ENCODE measurements at regions not wholly inside any gene's neighbourhood (a gene's known extent, or its start where the extent isn't known, plus 50 kb on each side); places are given as distances from the start of the nearest gene placed in this dataset.
"Not testable (repeated sequence)": the region's sequence is repeated elsewhere in the genome, so short reads cannot be mapped to it uniquely, and the experiment has no call there.

DNA sequence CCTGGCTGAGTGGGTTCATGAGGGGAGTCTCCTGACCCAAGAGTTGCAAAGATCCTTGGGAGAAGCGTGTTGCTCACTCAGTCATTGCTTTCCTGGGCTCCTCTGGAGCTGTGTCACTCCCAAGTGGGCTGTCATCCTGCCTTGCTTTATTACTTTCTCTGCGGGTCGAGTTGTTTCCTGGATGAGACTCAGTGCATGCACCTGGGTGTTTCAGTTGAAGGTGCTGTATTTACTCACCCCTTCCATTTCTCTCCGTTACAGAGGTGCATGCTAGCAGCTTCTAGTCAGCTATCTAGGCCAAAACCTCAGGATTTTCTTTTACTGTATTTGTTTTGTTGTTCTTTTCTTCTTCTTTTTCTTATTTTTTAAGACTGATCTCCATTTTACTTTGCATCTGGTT lies 785.5 kb upstream of the EDIL3 start:
- DNase-seq, result no peak

DNA sequence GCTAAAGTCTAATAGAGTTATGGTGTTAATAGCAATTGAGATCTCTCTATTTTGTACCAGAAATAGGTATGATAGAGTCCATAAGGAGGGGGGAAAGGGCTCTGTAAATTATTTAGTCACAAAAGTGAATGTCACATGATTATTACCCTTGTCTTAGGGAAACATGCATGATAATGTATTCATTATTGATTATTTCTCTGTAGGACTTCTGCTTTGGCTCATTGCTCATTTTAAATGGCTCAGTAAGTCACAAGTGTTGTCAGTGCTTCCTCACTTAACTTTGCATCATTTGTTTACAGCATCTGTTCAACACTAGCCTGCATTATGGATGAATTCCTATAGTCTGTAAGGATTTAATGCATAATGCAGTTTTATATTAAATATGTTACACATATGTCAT lies 788.8 kb upstream of the EDIL3 start:
- DNase-seq, result no peak

DNA sequence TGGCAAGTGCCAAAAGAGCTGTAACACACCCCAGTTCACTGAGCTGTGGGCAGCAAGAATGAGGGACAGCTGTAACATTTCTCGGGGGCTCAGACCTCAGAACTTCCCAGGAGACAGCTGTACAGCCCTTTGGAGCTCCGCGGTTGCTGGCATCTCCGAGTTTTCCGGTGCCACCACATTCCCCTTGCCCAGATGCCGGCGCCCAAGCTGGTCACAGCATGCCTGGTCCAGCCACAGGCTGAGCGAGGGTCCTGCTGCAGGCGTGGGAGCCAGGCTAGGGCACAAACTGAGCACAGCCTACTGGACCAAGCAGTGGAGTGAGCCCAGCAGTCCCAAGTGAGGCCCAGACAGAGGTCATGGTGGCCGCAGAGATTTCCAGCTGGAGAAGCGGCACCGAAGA lies 797.7 kb upstream of the EDIL3 start:
- DNase-seq, result no peak

GRCh38 chr5:85204289-85204688 lies 819.6 kb upstream of the EDIL3 start:
- no peak for DNase-seq

- no peak for DNase-seq
Observed at GRCh38 chr5:85205430-85205829, 820.8 kb upstream of the EDIL3 start.

DNA sequence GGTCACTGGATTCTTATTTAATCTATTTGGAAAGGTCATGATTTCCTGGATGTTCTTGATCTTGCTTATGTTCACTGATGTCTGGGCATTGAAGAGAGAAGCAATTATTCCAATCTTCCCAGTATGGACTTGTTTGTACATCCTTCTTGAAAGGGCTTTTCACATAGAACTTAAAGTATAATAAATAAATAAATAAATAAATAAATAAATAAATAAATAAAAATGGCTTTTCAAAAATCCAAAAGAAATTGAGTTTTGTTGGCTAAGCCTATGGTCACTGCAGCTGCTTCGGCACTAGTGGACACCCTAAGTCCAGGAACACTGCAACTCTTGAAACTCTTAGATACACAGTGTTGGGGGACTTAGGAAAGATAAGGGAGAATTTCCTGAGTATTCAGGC lies 840.7 kb upstream of the EDIL3 start:
- DNase-seq, result no peak

DNA sequence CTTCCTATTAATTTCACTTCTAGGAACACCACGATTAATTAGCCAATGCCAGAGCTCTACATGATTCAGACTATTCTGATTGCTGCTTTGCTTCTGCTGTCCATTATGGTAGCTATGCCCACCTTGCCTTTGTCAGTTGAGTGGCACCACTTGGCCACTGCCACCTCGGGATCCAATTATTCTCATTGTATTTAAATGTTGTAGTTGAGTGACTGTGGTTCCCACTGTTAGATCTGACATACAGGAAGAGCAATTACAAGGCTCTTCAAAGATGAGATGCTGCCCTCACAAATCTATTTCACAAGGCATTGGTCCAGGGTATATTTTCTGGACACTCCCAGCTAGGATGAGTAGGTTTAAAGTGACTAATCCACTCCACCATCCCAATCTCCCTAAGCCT lies 864.5 kb upstream of the EDIL3 start:
- no peak for DNase-seq

DNA sequence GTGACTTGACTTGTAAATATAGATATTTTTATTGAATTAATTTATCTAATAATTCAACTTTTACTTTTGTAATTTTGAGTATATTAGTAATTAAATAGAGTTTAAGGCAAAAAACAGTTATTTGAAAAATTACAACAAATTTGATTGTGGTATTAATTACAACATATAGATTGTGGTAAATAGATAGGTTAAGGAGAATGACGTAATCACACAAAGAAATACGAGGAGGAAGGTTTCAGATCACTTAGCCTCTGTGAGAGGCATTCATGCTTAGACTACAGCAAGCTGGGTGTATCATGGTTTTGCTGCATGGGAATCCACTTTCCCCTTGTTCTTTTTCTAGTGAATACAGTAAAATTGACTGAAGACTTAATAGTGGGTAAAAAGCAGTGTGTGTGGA lies 878.4 kb upstream of the EDIL3 start:
- no peak for DNase-seq

DNA sequence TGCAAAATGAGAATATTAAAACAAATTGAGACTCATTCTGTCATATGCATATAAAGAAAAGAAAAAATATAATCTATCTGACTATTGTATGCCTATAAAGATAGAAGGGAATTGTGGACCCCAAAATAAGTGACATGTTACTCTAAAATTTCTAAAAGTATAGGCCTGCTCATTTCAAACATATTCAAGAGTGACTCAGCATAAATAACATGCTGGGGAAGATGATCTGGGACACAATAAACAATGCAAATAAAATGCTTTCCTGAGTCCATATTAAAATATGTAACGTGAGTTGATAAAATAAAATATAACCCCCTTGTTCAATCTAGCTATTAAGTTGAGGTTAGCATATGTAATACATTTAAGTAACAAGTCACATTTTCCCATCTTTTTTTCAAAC lies 882.0 kb upstream of the EDIL3 start:
- DNase-seq, result no peak

- DNase-seq, result no peak
Observed at GRCh38 chr5:85268194-85268593, 883.5 kb upstream of the EDIL3 start.

- DNase-seq, result no peak
Observed at GRCh38 chr5:85278193-85278592, 893.5 kb upstream of the EDIL3 start.

GRCh38 chr5:85288914-85289313 lies 904.2 kb upstream of the EDIL3 start:
- no peak for DNase-seq

GRCh38 chr5:85293145-85293785 lies 908.6 kb upstream of the EDIL3 start:
- peak; percentile 2 for DNase-seq

GRCh38 chr5:85304524-85304923 lies 919.8 kb upstream of the EDIL3 start:
- DNase-seq, result no peak

DNA sequence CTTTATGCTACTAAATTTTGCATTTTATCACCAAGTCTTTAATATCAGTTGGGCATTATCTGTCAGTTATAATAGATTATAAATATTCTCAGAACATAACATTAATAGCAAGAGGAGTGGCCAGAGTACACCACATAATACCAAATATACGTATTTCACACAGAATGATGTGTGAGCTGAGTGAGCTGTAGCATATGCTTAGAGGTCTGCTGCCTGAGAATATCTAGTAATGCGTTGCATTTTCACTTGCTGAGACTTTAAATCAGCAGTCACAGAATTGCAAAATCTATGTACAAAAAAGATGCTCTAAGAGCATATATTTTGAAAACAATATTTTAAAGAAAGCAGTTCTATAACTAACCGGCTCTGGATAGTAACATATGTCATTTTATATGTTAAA lies 921.1 kb upstream of the EDIL3 start:
- DNase-seq, result no peak

DNA sequence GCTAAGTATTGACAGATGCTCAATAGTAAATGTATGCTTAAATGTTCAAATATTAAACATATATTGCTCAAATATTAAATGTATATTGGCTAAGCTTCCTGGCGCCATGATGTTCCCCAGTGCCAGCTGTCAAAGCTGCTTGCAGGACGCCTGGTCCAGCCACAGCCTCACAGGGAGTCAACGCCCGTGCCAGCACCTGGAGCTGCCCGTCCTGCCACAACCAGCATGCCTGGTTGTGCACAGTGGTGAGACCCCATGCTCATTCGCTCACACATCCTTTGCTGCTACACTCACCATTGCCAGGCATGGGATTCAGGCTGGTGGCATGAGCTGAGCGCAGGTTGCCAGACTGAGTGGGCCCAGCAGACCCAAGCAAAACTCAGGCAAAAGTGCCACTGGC lies 926.9 kb upstream of the EDIL3 start:
- no peak for DNase-seq

DNA sequence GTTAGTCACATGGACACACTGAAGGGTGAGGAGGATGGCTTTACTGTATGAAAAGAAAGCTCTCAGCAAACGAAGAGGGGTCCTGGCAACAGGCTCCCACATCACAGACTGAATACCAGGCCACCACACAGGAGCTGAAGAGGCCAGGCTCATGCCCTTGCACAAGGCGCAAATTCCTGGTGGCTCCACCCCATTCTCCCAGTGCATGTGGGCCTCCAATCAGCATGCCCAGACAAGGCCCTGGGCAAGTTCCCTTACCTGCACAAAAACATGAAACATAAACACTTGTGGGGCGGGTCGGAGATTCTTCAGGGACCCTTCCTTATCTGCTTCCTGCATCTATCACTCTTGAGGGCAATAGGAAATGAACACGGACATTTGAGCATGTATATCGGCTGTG lies 935.8 kb upstream of the EDIL3 start:
- no peak for DNase-seq

GRCh38 chr5:85333276-85333675 lies 948.6 kb upstream of the EDIL3 start:
- DNase-seq, result no peak

DNA sequence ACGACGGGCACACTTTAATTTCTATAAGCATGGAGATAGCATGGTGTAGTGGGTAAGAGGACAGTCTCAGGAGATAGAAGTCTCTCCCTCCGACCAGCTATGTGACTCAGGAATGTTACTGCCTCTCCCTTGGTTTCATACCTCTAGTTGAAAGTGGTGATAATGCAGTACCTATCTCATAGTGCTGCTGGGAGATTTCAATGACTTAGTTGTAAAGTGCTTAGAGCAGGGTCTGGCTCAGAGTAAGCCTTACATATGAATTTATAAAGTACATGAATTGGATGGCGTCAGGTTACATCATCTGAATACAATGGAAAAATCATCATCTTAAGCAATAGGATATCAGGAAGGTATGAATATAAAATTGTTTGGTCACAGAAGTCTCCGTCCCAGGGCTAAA lies 952.8 kb upstream of the EDIL3 start:
- no peak for DNase-seq

GRCh38 chr5:85340790-85341189 lies 956.1 kb upstream of the EDIL3 start:
- no peak for DNase-seq

- DNase-seq, result no peak
Observed at GRCh38 chr5:85345818-85346217, 961.1 kb upstream of the EDIL3 start.

DNA sequence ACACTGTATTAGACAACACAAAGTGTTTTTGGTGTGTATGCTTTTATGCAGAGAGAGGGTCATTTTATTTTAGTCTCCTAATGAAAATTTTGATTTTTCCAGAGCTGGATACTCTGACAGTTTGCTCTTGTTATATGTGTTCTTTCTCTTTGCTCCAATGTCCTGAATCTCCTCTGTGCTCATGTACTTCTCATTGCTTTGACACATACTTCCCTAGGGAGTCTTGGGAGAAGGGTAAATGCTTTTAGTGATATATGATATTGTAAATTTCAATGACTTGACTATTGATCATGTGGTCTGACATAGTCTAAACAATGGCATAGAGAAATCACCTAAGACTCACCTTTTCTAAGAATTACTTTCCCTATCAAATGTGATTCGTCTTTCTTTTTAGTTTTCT lies 972.6 kb upstream of the EDIL3 start:
- no peak for DNase-seq

GRCh38 chr5:85375525-85375924 lies 990.8 kb upstream of the EDIL3 start:
- DNase-seq, result no peak

DNA sequence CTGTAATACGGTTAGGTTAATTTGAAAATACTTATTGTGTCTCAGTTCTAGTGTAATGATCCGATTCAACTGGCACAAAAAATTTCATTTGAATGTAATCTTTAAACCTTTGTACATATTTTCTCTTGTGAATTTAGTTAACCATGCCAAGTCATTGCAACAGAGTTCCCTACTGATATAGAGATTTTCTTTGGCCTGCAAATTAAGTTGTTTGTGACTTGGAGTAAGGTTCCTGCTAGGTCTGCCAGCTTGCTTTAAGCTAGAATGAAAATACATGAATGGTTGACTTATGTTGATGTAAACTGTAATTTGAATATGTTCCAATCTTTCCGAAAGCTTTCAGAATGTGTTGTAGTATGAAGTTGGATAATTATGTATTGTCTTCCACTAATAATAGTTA lies 1004.1 kb upstream of the EDIL3 start:
- no peak for DNase-seq

DNA sequence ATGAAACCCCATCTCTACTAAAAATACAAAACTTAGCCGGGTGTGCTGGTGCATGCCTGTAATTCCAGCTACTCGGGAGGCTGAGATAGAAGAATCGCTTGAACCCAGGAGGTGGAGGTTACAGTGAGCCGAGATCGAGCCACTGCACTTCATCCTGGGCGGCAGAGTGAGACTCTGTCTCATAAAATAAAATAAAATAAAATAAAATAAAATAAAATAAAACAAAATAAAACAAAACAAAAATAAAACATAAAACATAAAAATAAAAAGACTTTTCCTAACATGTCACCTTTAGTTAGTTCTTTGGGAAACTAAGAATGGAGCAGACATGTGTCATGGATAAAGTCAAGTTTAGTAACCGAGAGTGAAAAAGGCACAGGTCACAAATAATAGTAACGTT lies 1007.6 kb upstream of the EDIL3 start:
- not testable (repeated sequence) for DNase-seq

Data from muscle of arm (tissue), 1 donor.